HepG2 (cell line): ENCODE measurements at regions not wholly inside any gene's neighbourhood (a gene's known extent, or its start where the extent isn't known, plus 50 kb on each side); places are given as distances from the start of the nearest gene placed in this dataset.

ENCODE experiments used
- ATAC-seq: fragments of 200-7000 bp; cut with Tn5 transposase; 3 replicates; pipeline ENCODE4 v1.9.1; 2020; ENCODE audit warnings: mild to moderate bottlenecking, moderate library complexity
- BruUV-seq: library from RNA; stranded (reverse); fragments of 400-500 nt; replicated peaks from 2 replicates; lab custom pipeline; 2021; lab: Mats Ljungman, UMichigan
- CTCF ChIA-PET: fragments of 300-600 bp; formaldehyde crosslinking; extraction: SDS; loops from one replicate; lab custom pipeline; 2021; ENCODE audit warnings: low total read pairs, inconsistent platforms, low intra/inter-chr PET ratio; lab: Yijun Ruan, JAX
- POLR2A ChIA-PET: fragments of 350-600 bp; sonication (Branson Sonifier 250); formaldehyde crosslinking; loops from one replicate; lab custom pipeline; 2020; ENCODE audit warnings: antibody characterized with exemption, inconsistent platforms; lab: Yijun Ruan, JAX
- DNase-seq: peaks from one replicate; pipeline ENCODE4 v3.0.0-alpha.2; 2015; ENCODE audit warnings: low spot score
- FAIRE-seq: peaks from 3 replicates; lab custom pipeline; 2011; peaks lifted over from hg19 to GRCh38; lab: Jason Lieb, UNC
- H2AFZ ChIP-seq: one replicate; pipeline ENCODE4 v1.6.1; 2011; ENCODE audit warnings: low read length, inconsistent platforms
- H3K27ac ChIP-seq: fragments of 300-600 bp; 3 replicates; pipeline ENCODE4 v1.8.0; 2011; ENCODE audit warnings: mixed run types, mild to moderate bottlenecking, mixed read lengths, low read length, inconsistent platforms; ENCODE audit not compliant: insufficient read depth; ENCODE audit errors: extremely low read length
- H3K27me3 ChIP-seq, 2 experiments: fragments of 200-600 bp in 1 of 2; 2 replicates in 1 of 2; 3 replicates in 1 of 2; pipeline versions ENCODE4 v1.6.0 to v1.8.0; 2011; ENCODE audit warnings: low read length in 2 of 2, mild to moderate bottlenecking in 2 of 2, moderate library complexity in 2 of 2, inconsistent platforms in 1 of 2; ENCODE audit not compliant: insufficient read depth in 2 of 2, control insufficient read depth in 1 of 2
- H3K36me3 ChIP-seq, 2 experiments: fragments of 200-600 bp in 1 of 2; replicated peaks in 1 of 2; 2 replicates in 1 of 2; 3 replicates in 1 of 2; pipeline versions ENCODE4 v1.5.1 to v1.8.0; 2011; ENCODE audit warnings: low read length in 2 of 2, inconsistent platforms in 1 of 2; ENCODE audit not compliant: insufficient read depth in 2 of 2, control insufficient read depth in 1 of 2
- H3K4me1 ChIP-seq: 2 replicates; pipeline ENCODE4 v1.5.1; 2012; ENCODE audit warnings: low read length, inconsistent platforms; ENCODE audit not compliant: insufficient read depth
- H3K4me2 ChIP-seq: 2 replicates; pipeline ENCODE4 v1.6.0; 2011; ENCODE audit warnings: low read depth, low read length, inconsistent platforms
- H3K4me3 ChIP-seq, 3 experiments: fragments of 200-600 bp in 1 of 3; sonication (generic), shearing (Covaris generic) in 1 of 3; replicated peaks in 1 of 3; 2 replicates each; pipeline ENCODE4 v1.5.1; 2011 to 2016; ENCODE audit warnings: low read length in 3 of 3, inconsistent platforms in 2 of 3, low read depth in 2 of 3, mild to moderate bottlenecking in 2 of 3, control low read depth in 1 of 3, mixed read lengths in 1 of 3; ENCODE audit not compliant: insufficient read depth in 1 of 3
- H3K79me2 ChIP-seq: one replicate; pipeline ENCODE4 v1.6.1; 2011; ENCODE audit warnings: low read length, inconsistent platforms; ENCODE audit not compliant: insufficient read depth
- H3K9ac ChIP-seq: 2 replicates; pipeline ENCODE4 v1.6.0; 2011; ENCODE audit warnings: mild to moderate bottlenecking, low read depth, low read length, inconsistent platforms; ENCODE audit not compliant: insufficient read depth
- H3K9me3 ChIP-seq: 2 replicates; pipeline ENCODE4 v1.5.1; 2012; ENCODE audit warnings: mild to moderate bottlenecking, low read length
- H4K20me1 ChIP-seq: 2 replicates; pipeline ENCODE4 v1.6.0; 2011; ENCODE audit warnings: inconsistent platforms, mild to moderate bottlenecking, low read length, moderate library complexity; ENCODE audit not compliant: insufficient read depth
- BCL3 ChIP-seq: sonication (generic); formaldehyde crosslinking; IDR thresholded peaks from 2 replicates; pipeline ENCODE4 v1.5.1; 2020; ENCODE audit warnings: mild to moderate bottlenecking, missing genetic modification reagents, moderate library complexity
- CENPX ChIP-seq: sonication (generic); formaldehyde crosslinking; IDR thresholded peaks from 2 replicates; pipeline ENCODE4 v1.9.0; 2021; ENCODE audit warnings: mild to moderate bottlenecking, missing genetic modification reagents, moderate library complexity
- GMEB1 ChIP-seq: sonication (generic); formaldehyde crosslinking; IDR thresholded peaks from 2 replicates; pipeline ENCODE4 v1.5.1; 2020; ENCODE audit warnings: missing genetic modification reagents, mild to moderate bottlenecking, borderline replicate concordance
- IKZF1 ChIP-seq: fragments of 450-650 bp; IDR thresholded peaks from 2 replicates; pipeline ENCODE4 v1.7.1; 2016
- NR3C1 ChIP-seq: sonication (generic); formaldehyde crosslinking; IDR thresholded peaks from 2 replicates; pipeline ENCODE4 v1.4.0; 2020; ENCODE audit warnings: missing genetic modification reagents
- SP140L ChIP-seq: sonication (generic); formaldehyde crosslinking; IDR thresholded peaks from 2 replicates; pipeline ENCODE4 v1.4.0; 2020; ENCODE audit warnings: missing genetic modification reagents, borderline replicate concordance
- TP53 ChIP-seq: sonication (generic); formaldehyde crosslinking; conservative IDR thresholded peaks from 2 replicates; pipeline ENCODE4 v1.4.0; 2020; ENCODE audit warnings: missing genetic modification reagents
- ZBTB20 ChIP-seq: sonication (generic); formaldehyde crosslinking; IDR thresholded peaks from 2 replicates; pipeline ENCODE4 v1.8.1; 2023; ENCODE audit warnings: missing genetic modification reagents, low read depth, mild to moderate bottlenecking, borderline replicate concordance
- whole genome bisulfite sequencing: methylation state at CpG from one replicate; pipeline ENCODE4 v1.1.6; 2017; ENCODE audit warnings: low lambda C conversion rate; 5-methylcytosine and 5-hydroxymethylcytosine counted together
- in situ Hi-C: cut with HindIII; loops from 2 replicates; pipeline ENCODE4 v1.10.0; 2017; ENCODE audit warnings: low pct_unique_long_range_greater_than_20kb; ENCODE audit not compliant: extremely low pct_ligation_motif_present
- intact Hi-C: fragments of 100-400 bp; cut with micrococcal nuclease; formaldehyde crosslinking; loops from one replicate; pipeline ENCODE4 v1.10.0; 2022; ENCODE audit not compliant: unreplicated experiment

- H3K36me3 ChIP-seq: no peaks in the 10 kb centered on the region
- no peak for ATAC-seq
- no peak for DNase-seq
- no peak for TF ChIP-seq ZBTB20
- TF ChIP-seq CENPX (CRISPR knock-in tag): no peak
- no peak for TF ChIP-seq NR3C1
- TF ChIP-seq IKZF1: no peak
- TF ChIP-seq SP140L: no peak
- TF ChIP-seq GMEB1 (CRISPR knock-in tag): no peak
- TF ChIP-seq BCL3: no peak
- TF ChIP-seq TP53 (CRISPR knock-in tag): no peak
- H3K9me3 ChIP-seq: no peaks in the 10 kb centered on the region; the same call in 1 of the 2 replicates
- 48% methylated on average over 6 of the region's 6 CpGs for WGBS
- H3K4me2 ChIP-seq: no peak overlapping the region
- no peaks in the 10 kb centered on the region for H3K27me3 ChIP-seq
- H4K20me1 ChIP-seq: no peaks in the 10 kb centered on the region
- no TSS peak for BruUV-seq
- H3K79me2 ChIP-seq: no peaks in the 10 kb centered on the region
- no peak overlapping the region for H3K27ac ChIP-seq
- H3K9ac ChIP-seq: no peak overlapping the region
- ChIA-PET POLR2A (no interaction called here), CTCF (no interaction called here)
- no peak for FAIRE-seq
- H2AFZ ChIP-seq: no peak overlapping the region
- intact Hi-C loops (no loop called here), in situ Hi-C loops (no loop called here)
- H3K4me1 ChIP-seq: no peaks in the 10 kb centered on the region
- H3K4me3 ChIP-seq: no peak overlapping the region
Observed at GRCh38 chr4:27789773-27790172, 929.1 kb downstream of the STIM2 start.
